ENCODE measurements at regions not wholly inside any gene's neighbourhood (a gene's known extent, or its start where the extent isn't known, plus 50 kb on each side); places are given as distances from the start of the nearest gene placed in this dataset.

DNA sequence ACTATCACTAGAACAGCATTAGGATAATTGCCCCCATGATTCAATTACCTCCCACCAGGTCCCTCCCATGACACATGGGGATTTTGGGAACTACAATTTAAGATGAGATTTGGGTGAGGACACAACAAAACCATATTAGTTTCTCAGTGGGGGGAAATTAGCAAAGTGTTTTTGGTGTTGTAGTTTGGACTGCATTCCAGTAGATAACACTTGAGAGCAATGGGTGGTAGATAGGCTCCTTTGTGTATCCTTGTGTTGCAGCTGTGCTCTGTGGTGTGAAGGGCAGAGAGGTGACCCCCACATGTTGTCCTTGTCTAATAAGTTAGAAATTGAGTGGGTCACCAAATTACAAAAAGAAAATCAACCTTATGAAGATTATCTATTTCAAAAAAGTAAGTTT lies 223.8 kb downstream of the SATB1 start:
- no peaks in the 10 kb centered on the region for H3K9me3 ChIP-seq (ENCODE audit: control insufficient read depth, insufficient read depth, low read length)
- H3K36me3 ChIP-seq (ENCODE audit: control insufficient read depth, low read length): no peaks in the 10 kb centered on the region
- no peaks in the 10 kb centered on the region for H3K9me2 ChIP-seq (replicated peaks; ENCODE audit: control insufficient read depth, low read length)
- TF ChIP-seq CTCF (IDR thresholded peaks at IDR 0.05; ENCODE audit: low read depth, low read length, poor library complexity, severe bottlenecking) (no peak), EZH2phosphoT487 (IDR thresholded peaks at IDR 0.05; ENCODE audit: borderline replicate concordance, low read length) (no peak)
- no peaks in the 10 kb centered on the region for H4K20me1 ChIP-seq (ENCODE audit: control insufficient read depth, insufficient read depth, low read depth, low read length)
- H3K4me1 ChIP-seq (ENCODE audit: control insufficient read depth, low read length): no peaks in the 10 kb centered on the region
- no peak overlapping the region for H3K4me2 ChIP-seq (ENCODE audit: low read length)
- H3K79me2 ChIP-seq (ENCODE audit: control insufficient read depth, low read length): no peaks in the 10 kb centered on the region
- H3K27ac ChIP-seq (ENCODE audit: low read depth, low read length): no peak overlapping the region
- H3F3A ChIP-seq (ENCODE audit: control insufficient read depth, insufficient read depth): no peaks in the 10 kb centered on the region
- no peaks in the 10 kb centered on the region for H3K27me3 ChIP-seq (ENCODE audit: control insufficient read depth, low read length)
- no peak overlapping the region for H3K4me3 ChIP-seq (ENCODE audit: low read length)

- no peaks in the 10 kb centered on the region for H4K20me1 ChIP-seq (ENCODE audit: control insufficient read depth, insufficient read depth, low read depth, low read length)
- no peak for TF ChIP-seq CTCF (IDR thresholded peaks at IDR 0.05; ENCODE audit: low read depth, low read length, poor library complexity, severe bottlenecking)
- no peak for TF ChIP-seq EZH2phosphoT487 (IDR thresholded peaks at IDR 0.05; ENCODE audit: borderline replicate concordance, low read length)
- H3K27ac ChIP-seq (ENCODE audit: low read depth, low read length): no peak overlapping the region
- H3K27me3 ChIP-seq (ENCODE audit: control insufficient read depth, low read length): no peaks in the 10 kb centered on the region
- no peaks in the 10 kb centered on the region for H3K36me3 ChIP-seq (ENCODE audit: control insufficient read depth, low read length)
- no peaks in the 10 kb centered on the region for H3K9me2 ChIP-seq (replicated peaks; ENCODE audit: control insufficient read depth, low read length)
- no peak overlapping the region for H3K4me2 ChIP-seq (ENCODE audit: low read length)
- no peaks in the 10 kb centered on the region for H3K4me1 ChIP-seq (ENCODE audit: control insufficient read depth, low read length)
- H3K9me3 ChIP-seq (ENCODE audit: control insufficient read depth, insufficient read depth, low read length): no peaks in the 10 kb centered on the region
- H3F3A ChIP-seq (ENCODE audit: control insufficient read depth, insufficient read depth): no peaks in the 10 kb centered on the region
- H3K79me2 ChIP-seq (ENCODE audit: control insufficient read depth, low read length): no peaks in the 10 kb centered on the region
- no peak overlapping the region for H3K4me3 ChIP-seq (ENCODE audit: low read length)
These were observed 225.4 kb downstream of the SATB1 start for GRCh38 chr3:18199757-18200156.

- H3K9me2 ChIP-seq (replicated peaks; ENCODE audit: control insufficient read depth, low read length): no peaks in the 10 kb centered on the region
- TF ChIP-seq EZH2phosphoT487 (IDR thresholded peaks at IDR 0.05; ENCODE audit: borderline replicate concordance, low read length) (no peak), CTCF (IDR thresholded peaks at IDR 0.05; ENCODE audit: low read depth, low read length, poor library complexity, severe bottlenecking) (no peak)
These were observed 229.3 kb downstream of the SATB1 start for GRCh38 chr3:18195836-18196235.

DNA sequence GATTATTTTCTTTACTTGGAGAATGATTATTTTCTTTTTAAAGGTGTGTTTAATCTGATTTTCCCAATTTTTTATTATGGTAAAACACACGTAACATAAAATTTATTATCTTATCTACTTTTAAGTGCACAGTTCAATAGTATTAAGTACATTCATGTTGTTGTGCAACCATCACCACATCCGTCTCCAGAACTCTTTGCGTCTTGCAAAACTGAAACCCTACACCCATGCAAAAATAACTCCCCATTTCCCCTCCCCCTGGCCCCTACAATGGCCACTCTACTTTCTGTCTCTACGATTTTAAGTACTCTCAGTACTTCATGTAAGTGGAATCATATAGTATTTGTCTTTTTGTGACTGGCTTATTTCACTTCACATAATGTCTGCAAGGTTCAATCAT lies 230.7 kb downstream of the SATB1 start:
- H3K27ac ChIP-seq (ENCODE audit: low read depth, low read length): no peak overlapping the region
- peaks cover 16% of the 10 kb centered on the region for H3K4me1 ChIP-seq (ENCODE audit: control insufficient read depth, low read length)
- H3K36me3 ChIP-seq (ENCODE audit: control insufficient read depth, low read length): no peaks in the 10 kb centered on the region
- no peak for TF ChIP-seq CTCF (IDR thresholded peaks at IDR 0.05; ENCODE audit: low read depth, low read length, poor library complexity, severe bottlenecking)
- TF ChIP-seq EZH2phosphoT487 (IDR thresholded peaks at IDR 0.05; ENCODE audit: borderline replicate concordance, low read length): no peak
- no peaks in the 10 kb centered on the region for H3K79me2 ChIP-seq (ENCODE audit: control insufficient read depth, low read length)
- no peaks in the 10 kb centered on the region for H3K9me2 ChIP-seq (replicated peaks; ENCODE audit: control insufficient read depth, low read length)
- H3F3A ChIP-seq (ENCODE audit: control insufficient read depth, insufficient read depth): no peaks in the 10 kb centered on the region
- no peaks in the 10 kb centered on the region for H3K9me3 ChIP-seq (ENCODE audit: control insufficient read depth, insufficient read depth, low read length)
- no peak overlapping the region for H3K4me2 ChIP-seq (ENCODE audit: low read length)
- no peaks in the 10 kb centered on the region for H3K27me3 ChIP-seq (ENCODE audit: control insufficient read depth, low read length)
- H4K20me1 ChIP-seq (ENCODE audit: control insufficient read depth, insufficient read depth, low read depth, low read length): no peaks in the 10 kb centered on the region
- no peak overlapping the region for H3K4me3 ChIP-seq (ENCODE audit: low read length)

More at GRCh38 chr3:18195836-18196235, 229.3 kb downstream of the SATB1 start:
- H3K4me1 ChIP-seq (ENCODE audit: control insufficient read depth, low read length): peaks cover 15% of the 10 kb centered on the region
- H4K20me1 ChIP-seq (ENCODE audit: control insufficient read depth, insufficient read depth, low read depth, low read length): no peaks in the 10 kb centered on the region
- no peaks in the 10 kb centered on the region for H3K79me2 ChIP-seq (ENCODE audit: control insufficient read depth, low read length)
- H3K9me3 ChIP-seq (ENCODE audit: control insufficient read depth, insufficient read depth, low read length): no peaks in the 10 kb centered on the region
- H3F3A ChIP-seq (ENCODE audit: control insufficient read depth, insufficient read depth): no peaks in the 10 kb centered on the region
- H3K27me3 ChIP-seq (ENCODE audit: control insufficient read depth, low read length): no peaks in the 10 kb centered on the region
- no peak overlapping the region for H3K27ac ChIP-seq (ENCODE audit: low read depth, low read length)
- H3K4me2 ChIP-seq (ENCODE audit: low read length): no peak overlapping the region
- H3K4me3 ChIP-seq (ENCODE audit: low read length): no peak overlapping the region
- H3K36me3 ChIP-seq (ENCODE audit: control insufficient read depth, low read length): no peaks in the 10 kb centered on the region
